ENCODE measurements at regions not wholly inside any gene's neighbourhood (a gene's known extent, or its start where the extent isn't known, plus 50 kb on each side); places are given as distances from the start of the nearest gene placed in this dataset.

DNA sequence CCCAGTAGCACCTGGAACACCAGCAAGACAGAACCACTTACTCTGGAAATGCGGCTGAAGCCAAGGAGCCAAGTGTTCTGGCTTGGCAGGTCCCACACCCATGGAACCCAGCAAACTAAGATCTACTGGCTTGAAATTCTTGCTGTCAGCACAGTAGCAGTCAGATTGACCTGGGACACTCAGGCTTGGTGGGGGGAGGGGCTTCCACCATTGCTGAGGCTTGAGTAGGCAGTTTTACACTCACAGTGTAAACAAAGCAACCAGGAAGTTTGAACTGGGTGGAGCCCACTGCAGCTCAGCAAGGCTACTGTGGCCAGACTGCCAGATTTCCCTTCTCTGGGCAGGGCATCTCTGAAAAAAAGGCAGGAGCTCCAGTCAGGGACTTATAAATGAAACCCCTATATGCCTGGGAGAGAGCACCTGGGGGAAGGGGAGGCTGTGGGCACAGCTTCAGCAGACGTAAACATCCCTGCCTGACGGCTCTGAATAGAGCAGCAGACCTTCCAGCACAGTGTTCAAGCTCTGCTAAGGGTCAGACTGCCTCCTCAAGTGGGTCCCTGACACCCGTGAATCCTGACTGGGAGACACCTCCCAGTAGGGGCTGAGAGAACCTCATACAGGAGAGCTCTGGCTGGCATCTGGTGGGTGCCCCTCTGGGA is 121.2 kb downstream of the MTERF1 start:
- TF ChIP-seq, protein P1, sequence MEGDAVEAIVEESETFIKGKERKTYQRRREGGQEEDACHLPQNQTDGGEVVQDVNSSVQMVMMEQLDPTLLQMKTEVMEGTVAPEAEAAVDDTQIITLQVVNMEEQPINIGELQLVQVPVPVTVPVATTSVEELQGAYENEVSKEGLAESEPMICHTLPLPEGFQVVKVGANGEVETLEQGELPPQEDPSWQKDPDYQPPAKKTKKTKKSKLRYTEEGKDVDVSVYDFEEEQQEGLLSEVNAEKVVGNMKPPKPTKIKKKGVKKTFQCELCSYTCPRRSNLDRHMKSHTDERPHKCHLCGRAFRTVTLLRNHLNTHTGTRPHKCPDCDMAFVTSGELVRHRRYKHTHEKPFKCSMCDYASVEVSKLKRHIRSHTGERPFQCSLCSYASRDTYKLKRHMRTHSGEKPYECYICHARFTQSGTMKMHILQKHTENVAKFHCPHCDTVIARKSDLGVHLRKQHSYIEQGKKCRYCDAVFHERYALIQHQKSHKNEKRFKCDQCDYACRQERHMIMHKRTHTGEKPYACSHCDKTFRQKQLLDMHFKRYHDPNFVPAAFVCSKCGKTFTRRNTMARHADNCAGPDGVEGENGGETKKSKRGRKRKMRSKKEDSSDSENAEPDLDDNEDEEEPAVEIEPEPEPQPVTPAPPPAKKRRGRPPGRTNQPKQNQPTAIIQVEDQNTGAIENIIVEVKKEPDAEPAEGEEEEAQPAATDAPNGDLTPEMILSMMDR (IDR thresholded peaks at IDR 0.05) = no peak
- TF ChIP-seq EZH2 (IDR thresholded peaks at IDR 0.05; ENCODE audit: borderline replicate concordance, insufficient read depth, low read depth, low read length, poor library complexity, severe bottlenecking) = no peak
